ENCODE measurements at regions not wholly inside any gene's neighbourhood (a gene's known extent, or its start where the extent isn't known, plus 50 kb on each side); places are given as distances from the start of the nearest gene placed in this dataset.
A peak's percentile ranks its signal among the peaks of the same experiment; 100 is the strongest.

DNA sequence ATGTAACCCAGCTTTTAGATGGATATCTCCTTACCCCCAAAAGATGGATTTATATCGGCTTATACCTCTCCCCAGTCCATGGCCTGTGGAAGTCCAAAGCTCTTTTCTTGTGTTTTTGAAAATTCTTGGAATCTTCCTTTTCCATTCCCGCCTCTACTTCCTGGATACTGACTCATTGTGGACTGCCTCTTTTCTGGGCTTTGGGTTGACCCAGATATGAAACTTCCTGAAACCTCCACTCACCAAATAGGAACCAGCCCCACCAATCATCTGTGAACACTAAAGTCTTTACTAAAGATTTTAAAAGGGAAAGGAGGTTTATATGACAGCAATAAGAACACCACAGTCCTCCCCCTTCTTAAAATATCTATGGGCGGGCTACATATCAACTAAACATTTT, 163.4 kb upstream of the SYN3 start:
- H3K79me2 ChIP-seq (ENCODE audit: control insufficient read depth, insufficient read depth, low read length) = peaks cover 21% of the 10 kb centered on the region
- Mint-ChIP-seq H3K27me3 (no peaks in the 10 kb centered on the region), H3K9me3 (ENCODE audit: insufficient read depth) (no peaks in the 10 kb centered on the region), H3K4me3 (no peak overlapping the region), H3K4me1 (peaks cover 2% of the 10 kb centered on the region), H3K27ac (no peak overlapping the region)
- H3K9me3 ChIP-seq (ENCODE audit: control extremely low read depth in 1 of 3, control insufficient read depth in 2 of 3, insufficient read depth in 1 of 3, low read length in 2 of 3) = no peaks in the 10 kb centered on the region
- H2AFZ ChIP-seq (ENCODE audit: insufficient read depth, low read depth, low read length, poor library complexity, severe bottlenecking) = peak overlapping the region; percentile 2
- peak overlapping the region in 1 of 2 donors; percentile 61 for H3K27ac ChIP-seq (ENCODE audit: low read length in 2 of 2)
- H3K4me2 ChIP-seq (replicated peaks; ENCODE audit: low read depth, low read length, poor library complexity, severe bottlenecking) = peak overlapping the region; percentile 46
- DNase-seq = no peak
- peak overlapping the region in 2 of 5 experiments; percentile 11 to 57 for H3K4me3 ChIP-seq (ENCODE audit: control extremely low read depth in 1 of 5, extremely low read depth in 1 of 5, insufficient read depth in 1 of 5, low read depth in 2 of 5, low read length in 4 of 5)
- ATAC-seq (ENCODE audit: low read depth) = no peak
- no peaks in the 10 kb centered on the region for H4K20me1 ChIP-seq (ENCODE audit: control insufficient read depth, insufficient read depth, low read length, poor library complexity, severe bottlenecking)
- H3K4me1 ChIP-seq (ENCODE audit: control insufficient read depth in 2 of 2, insufficient read depth in 2 of 2, low read length in 2 of 2) = peaks cover 0 to 9% of the 10 kb centered on the region in 2 donors
- 100% methylated on average over 1 of the region's 3 CpGs for WGBS (ENCODE audit: insufficient coverage)
- ChIA-PET POLR2A (no interaction called here), CTCF (interaction anchor here (1.1 kb wide), 1 partner anchor 12 kb away, joined by 4 read pairs; no protein-coding TSS in a partner anchor)
- TF ChIP-seq, protein P1, sequence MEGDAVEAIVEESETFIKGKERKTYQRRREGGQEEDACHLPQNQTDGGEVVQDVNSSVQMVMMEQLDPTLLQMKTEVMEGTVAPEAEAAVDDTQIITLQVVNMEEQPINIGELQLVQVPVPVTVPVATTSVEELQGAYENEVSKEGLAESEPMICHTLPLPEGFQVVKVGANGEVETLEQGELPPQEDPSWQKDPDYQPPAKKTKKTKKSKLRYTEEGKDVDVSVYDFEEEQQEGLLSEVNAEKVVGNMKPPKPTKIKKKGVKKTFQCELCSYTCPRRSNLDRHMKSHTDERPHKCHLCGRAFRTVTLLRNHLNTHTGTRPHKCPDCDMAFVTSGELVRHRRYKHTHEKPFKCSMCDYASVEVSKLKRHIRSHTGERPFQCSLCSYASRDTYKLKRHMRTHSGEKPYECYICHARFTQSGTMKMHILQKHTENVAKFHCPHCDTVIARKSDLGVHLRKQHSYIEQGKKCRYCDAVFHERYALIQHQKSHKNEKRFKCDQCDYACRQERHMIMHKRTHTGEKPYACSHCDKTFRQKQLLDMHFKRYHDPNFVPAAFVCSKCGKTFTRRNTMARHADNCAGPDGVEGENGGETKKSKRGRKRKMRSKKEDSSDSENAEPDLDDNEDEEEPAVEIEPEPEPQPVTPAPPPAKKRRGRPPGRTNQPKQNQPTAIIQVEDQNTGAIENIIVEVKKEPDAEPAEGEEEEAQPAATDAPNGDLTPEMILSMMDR (IDR thresholded peaks at IDR 0.05) = no peak
- no peak for TF ChIP-seq EZH2 (IDR thresholded peaks at IDR 0.05; ENCODE audit: borderline replicate concordance, insufficient read depth, low read depth, low read length, poor library complexity, severe bottlenecking)
- peak overlapping the region; percentile 11 for H3K9ac ChIP-seq (ENCODE audit: low read length)
- intact Hi-C loops (cut with micrococcal nuclease) = no loop called here
- peaks cover 0 to 6% (median 0%) of the 10 kb centered on the region in 4 experiments for H3K27me3 ChIP-seq (replicated peaks in 1 of 4; ENCODE audit: control extremely low read depth in 1 of 4, control insufficient read depth in 3 of 4, insufficient read depth in 4 of 4, low read length in 3 of 4)
- no peaks in the 10 kb centered on the region for H3K36me3 ChIP-seq (replicated peaks in 1 of 2; ENCODE audit: control extremely low read depth in 1 of 2, control insufficient read depth in 1 of 2, extremely low read depth in 1 of 2, insufficient read depth in 2 of 2, low read length in 1 of 2)

DNA sequence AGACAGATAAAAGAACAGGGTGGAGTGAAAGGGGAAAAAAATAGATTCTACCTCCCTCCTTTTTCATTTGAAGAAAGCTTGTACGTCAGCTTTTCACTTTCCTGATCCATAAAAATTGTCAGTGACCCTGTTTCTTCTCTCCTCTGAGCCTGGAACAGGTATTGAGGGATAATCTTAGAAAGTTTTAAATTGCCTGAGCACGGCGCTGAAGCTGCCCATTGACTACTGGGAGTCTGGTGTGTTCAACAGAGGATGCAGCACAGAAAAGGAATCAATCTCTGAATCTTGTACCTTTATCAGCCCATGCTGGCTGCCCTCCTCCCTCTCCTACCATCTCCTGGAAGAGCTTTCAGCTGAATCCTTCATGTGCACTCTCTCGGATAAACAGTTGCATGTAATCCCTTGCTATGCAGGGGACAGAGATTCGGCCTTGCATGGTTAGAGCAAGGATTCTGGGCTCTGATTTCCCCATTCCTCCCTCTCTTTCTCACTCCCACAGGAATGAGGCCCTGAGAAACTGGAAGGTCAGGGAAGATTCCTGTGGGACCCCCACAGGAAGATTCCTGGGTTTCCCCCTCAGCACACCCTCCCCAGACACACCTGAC, 162.4 kb upstream of the SYN3 start:
- Histone ChIP-seq H3K27me3 (replicated peaks in 1 of 4; ENCODE audit: control extremely low read depth in 1 of 4, control insufficient read depth in 3 of 4, insufficient read depth in 4 of 4, low read length in 3 of 4) (peaks cover 0 to 6% (median 0%) of the 10 kb centered on the region in 4 experiments), H4K20me1 (ENCODE audit: control insufficient read depth, insufficient read depth, low read length, poor library complexity, severe bottlenecking) (no peaks in the 10 kb centered on the region), H3K4me2 (replicated peaks; ENCODE audit: low read depth, low read length, poor library complexity, severe bottlenecking) (peak overlapping the region; percentile 46), H3K4me1 (ENCODE audit: control insufficient read depth in 2 of 2, insufficient read depth in 2 of 2, low read length in 2 of 2) (peaks cover 0 to 10% of the 10 kb centered on the region in 2 donors), H3K79me2 (ENCODE audit: control insufficient read depth, insufficient read depth, low read length) (peaks cover 24% of the 10 kb centered on the region), H2AFZ (ENCODE audit: insufficient read depth, low read depth, low read length, poor library complexity, severe bottlenecking) (peak overlapping the region; percentile 2), H3K9ac (ENCODE audit: low read length) (peak overlapping the region; percentile 11), H3K27ac (ENCODE audit: low read length in 2 of 2) (peak overlapping the region in 1 of 2 donors; percentile 61), H3K4me3 (ENCODE audit: control extremely low read depth in 1 of 5, extremely low read depth in 1 of 5, insufficient read depth in 1 of 5, low read depth in 2 of 5, low read length in 4 of 5) (peak overlapping the region in 1 of 5 experiments; percentile 57), H3K36me3 (replicated peaks in 1 of 2; ENCODE audit: control extremely low read depth in 1 of 2, control insufficient read depth in 1 of 2, extremely low read depth in 1 of 2, insufficient read depth in 2 of 2, low read length in 1 of 2) (no peaks in the 10 kb centered on the region), H3K9me3 (ENCODE audit: control extremely low read depth in 1 of 3, control insufficient read depth in 2 of 3, insufficient read depth in 1 of 3, low read length in 2 of 3) (no peaks in the 10 kb centered on the region)
- 78% methylated on average over 2 of the region's 5 CpGs for WGBS (ENCODE audit: insufficient coverage)
- Mint-ChIP-seq H3K9me3 (ENCODE audit: insufficient read depth) (no peaks in the 10 kb centered on the region), H3K27ac (no peak overlapping the region), H3K4me1 (peaks cover 2% of the 10 kb centered on the region), H3K4me3 (no peak overlapping the region), H3K27me3 (no peaks in the 10 kb centered on the region)
- TF ChIP-seq EZH2 (IDR thresholded peaks at IDR 0.05; ENCODE audit: borderline replicate concordance, insufficient read depth, low read depth, low read length, poor library complexity, severe bottlenecking) = no peak
- TF ChIP-seq, protein P1 (IDR thresholded peaks at IDR 0.05) = no peak
- CTCF ChIA-PET = interaction anchor here (1.1 to 1.2 kb wide), 2 partner anchors 9 to 11 kb away, joined by 4 read pairs; no protein-coding TSS in a partner anchor
- no peak for DNase-seq
- ATAC-seq (ENCODE audit: low read depth) = no peak
- intact Hi-C loops (cut with micrococcal nuclease) = no loop called here
- POLR2A ChIA-PET = no interaction called here
